ENCODE measurements at regions not wholly inside any gene's neighbourhood (a gene's known extent, or its start where the extent isn't known, plus 50 kb on each side); places are given as distances from the start of the nearest gene placed in this dataset.

- DNase-seq (ENCODE audit: extremely low read depth in 1 of 2, low read depth in 1 of 2), result no peak
Measured at GRCh38 chr5:145222622-145223021, 612.5 kb downstream of the PRELID2 start.

DNA sequence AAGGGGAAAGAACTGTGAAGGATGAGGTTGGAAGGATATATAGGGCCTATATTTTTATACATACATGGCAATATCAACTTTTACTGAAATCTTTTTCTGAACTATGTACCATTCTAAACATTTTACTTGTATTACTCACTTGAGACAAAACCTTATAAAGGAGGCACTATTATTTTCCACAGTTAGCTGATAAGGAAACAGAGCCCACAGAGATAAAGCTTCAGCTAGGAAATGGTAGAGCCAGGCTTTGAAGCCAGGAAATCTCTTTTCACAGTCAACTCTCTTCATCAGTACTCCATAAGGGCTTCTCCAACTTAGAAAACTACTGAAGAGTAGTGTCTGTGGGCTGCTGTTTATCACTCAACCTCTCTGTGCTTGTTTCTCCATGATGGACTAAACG is 613.7 kb downstream of the PRELID2 start:
- DNase-seq (ENCODE audit: extremely low read depth in 1 of 2, low read depth in 1 of 2), result no peak

GRCh38 chr5:145220481-145220880 is 614.7 kb downstream of the PRELID2 start:
- DNase-seq (ENCODE audit: extremely low read depth in 1 of 2, low read depth in 1 of 2), result no peak

DNA sequence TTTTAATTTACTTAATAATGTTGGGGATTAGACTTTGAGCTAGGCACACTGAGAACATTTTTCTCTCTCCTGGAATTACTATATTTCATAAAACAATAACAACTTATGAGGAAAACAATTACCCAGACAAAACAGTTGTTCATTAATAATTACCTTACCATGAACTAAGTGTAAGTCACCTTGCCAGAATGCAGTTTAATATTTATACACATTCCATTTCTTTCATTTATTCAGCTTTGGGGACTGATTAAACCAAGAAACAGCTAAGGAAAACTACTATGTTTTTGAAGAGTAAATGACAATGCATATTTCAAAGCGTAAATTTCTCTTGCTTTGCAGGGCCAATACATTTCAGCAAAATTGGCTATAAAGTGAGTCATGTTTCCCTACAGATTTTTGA is 616.2 kb downstream of the PRELID2 start:
- DNase-seq (ENCODE audit: extremely low read depth in 1 of 2, low read depth in 1 of 2), result no peak

DNA sequence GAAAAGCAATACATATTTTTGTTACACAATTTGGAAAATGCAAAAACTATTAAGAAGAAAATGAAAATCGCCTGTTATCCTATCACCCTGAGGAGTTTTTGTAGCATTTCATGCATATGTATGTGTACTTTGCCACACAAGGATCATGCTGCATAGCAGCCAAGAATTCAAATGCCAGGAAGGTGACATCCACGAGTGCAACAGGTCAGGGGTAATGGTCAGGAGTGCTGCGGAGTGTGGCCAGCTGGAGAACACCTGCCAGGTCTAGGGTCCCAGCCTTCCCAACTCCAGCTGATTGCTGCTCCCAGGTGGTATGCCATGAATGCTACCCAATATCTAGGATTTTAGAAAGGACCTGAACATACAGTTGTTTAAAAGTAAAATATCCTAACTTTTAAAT is 617.1 kb downstream of the PRELID2 start:
- no peak for DNase-seq (ENCODE audit: extremely low read depth in 1 of 2, low read depth in 1 of 2)

DNA sequence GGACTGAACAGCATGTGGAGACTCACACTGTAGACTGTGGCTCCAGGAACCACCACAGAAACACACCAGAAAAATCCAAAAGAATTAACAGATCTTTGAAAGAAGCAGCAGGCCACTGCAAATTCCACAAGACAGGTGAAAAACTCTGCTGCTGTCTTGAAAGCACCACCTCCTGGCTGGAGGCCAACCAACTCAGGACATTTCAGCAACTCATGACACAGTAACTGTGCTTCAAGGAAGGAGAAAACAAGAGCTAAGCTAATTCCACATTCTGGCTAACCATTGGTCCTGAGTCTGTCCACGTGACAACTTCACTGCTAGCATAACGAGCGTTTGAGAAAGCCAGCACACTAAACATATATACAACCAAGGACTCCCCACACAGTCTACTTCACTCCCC is 625.1 kb downstream of the PRELID2 start:
- no peak for DNase-seq (ENCODE audit: extremely low read depth in 1 of 2, low read depth in 1 of 2)

- no peak for DNase-seq (ENCODE audit: extremely low read depth in 1 of 2, low read depth in 1 of 2)
Measured at GRCh38 chr5:145205546-145205945, 629.6 kb downstream of the PRELID2 start.

DNA sequence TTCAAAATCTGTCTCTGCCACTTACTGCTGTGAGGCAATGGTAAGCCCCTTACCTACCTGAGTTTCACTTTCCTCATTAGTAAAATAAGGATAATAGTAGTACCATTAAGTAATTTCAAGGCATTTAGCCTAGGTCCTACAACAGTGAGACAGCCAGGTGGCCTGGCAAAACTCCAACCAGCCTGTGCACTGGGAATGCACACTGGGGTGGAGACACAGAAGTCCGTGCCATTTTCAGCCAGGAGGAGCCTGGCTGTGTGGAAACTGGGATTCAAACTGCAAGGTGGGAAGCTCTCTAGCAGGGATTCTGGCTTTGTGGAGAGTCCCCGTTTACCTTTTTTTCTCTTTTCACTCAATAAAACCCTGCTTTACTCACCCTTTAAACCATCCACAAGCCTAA is 630.4 kb downstream of the PRELID2 start:
- DNase-seq (ENCODE audit: extremely low read depth in 1 of 2, low read depth in 1 of 2), result no peak

GRCh38 chr5:145203193-145203592 is 631.9 kb downstream of the PRELID2 start:
- DNase-seq (ENCODE audit: extremely low read depth in 1 of 2, low read depth in 1 of 2), result no peak

DNA sequence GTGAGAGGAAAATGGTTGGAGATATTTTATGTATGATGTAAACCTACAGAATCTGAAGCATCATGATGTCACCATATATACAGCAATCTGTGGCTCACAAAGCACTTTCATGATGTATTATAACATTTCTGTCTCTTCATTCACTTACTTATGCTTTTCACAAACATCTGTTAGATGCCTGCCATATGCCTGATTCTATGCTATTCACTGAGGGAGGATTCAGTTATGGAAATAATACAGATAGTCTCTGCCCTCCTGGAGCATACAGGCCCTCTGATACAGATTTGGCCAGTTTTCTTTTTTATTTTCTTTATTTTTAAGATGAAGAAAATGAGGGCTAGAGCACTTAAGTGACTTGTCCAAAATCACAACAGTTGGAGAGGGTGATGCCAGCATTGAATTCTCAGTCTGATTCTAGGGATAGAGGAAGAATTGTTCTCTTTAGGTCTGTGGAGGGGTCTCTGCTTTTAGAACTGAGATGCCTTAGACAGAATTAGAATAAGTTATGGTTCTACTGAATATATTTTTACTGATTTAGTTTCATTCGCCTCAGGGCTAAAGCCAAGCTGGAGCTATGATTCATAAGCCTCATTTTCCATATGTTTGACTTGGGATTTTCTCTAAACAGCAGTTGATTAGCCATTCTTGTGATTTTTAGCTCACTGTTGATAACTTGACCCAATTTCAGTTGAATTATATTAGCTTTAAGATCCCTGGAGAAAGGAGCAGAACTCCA is 636.4 kb downstream of the PRELID2 start:
- DNase-seq (ENCODE audit: extremely low read depth in 1 of 2, low read depth in 1 of 2), result no peak

GRCh38 chr5:145189746-145190145 is 645.4 kb downstream of the PRELID2 start:
- no peak for DNase-seq (ENCODE audit: extremely low read depth in 1 of 2, low read depth in 1 of 2)

DNA sequence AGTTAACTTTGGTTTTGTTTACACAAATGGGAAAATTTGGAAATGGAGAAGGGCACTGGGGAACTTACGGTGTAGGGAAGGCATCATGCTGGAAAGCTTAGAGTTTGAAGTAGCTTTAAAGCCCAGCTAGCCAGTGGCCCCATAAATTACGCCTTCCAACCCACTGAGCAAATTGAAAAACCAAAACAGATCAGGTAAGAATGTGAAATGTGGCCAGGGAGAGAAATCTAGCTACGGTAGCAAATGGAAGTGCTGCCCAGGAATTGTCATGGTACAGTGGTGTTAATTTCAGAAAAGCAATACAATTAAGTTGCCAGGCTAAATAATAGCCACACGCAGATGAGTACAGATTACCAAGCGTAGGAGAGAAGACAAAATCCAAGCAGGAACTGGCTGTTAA is 654.8 kb downstream of the PRELID2 start:
- no peak for DNase-seq (ENCODE audit: extremely low read depth in 1 of 2, low read depth in 1 of 2)

- no peak for DNase-seq (ENCODE audit: extremely low read depth in 1 of 2, low read depth in 1 of 2)
Measured at GRCh38 chr5:145178641-145179523, 656.3 kb downstream of the PRELID2 start.

- DNase-seq (ENCODE audit: extremely low read depth in 1 of 2, low read depth in 1 of 2), result no peak
Measured at GRCh38 chr5:145176041-145176440, 659.1 kb downstream of the PRELID2 start.

DNA sequence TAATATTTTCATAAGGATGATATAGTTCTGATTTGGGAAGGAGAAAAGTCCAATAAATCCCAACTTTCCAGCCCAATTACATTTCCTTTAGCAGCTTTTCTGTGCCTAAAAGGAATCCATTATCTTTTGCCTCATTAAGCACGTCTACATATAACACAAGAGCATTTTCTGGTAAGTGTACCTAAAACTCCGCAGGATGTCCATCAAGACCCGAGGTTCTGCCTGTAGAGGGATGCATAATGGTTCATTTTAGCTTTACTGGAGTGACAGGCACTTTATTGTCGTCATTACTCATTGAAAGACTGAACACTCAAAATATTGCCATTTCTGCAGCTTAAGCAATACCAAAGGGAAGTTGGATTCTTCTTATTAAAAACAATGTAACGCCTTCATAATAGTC is 669.0 kb downstream of the PRELID2 start:
- DNase-seq (ENCODE audit: extremely low read depth in 1 of 2, low read depth in 1 of 2), result no peak

DNA sequence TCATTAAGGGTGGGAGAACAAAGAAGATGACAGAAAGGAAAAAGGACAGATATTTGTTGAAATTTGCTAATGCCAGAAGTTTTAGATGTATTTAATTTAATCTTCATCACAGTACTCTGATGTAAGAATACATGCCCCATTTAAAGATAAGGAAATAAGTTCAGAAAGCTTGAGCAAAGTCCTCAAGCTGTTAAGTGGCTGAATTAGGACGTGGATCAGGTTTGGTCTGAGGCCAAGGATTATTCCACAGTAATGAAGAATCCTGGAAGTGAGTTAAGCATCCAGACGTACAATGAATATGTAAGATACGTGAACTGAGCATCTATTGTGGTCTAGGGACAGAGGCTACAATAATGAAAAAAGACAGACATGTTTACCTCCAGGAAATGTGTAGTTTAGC is 671.3 kb downstream of the PRELID2 start:
- no peak for DNase-seq (ENCODE audit: extremely low read depth in 1 of 2, low read depth in 1 of 2)

DNA sequence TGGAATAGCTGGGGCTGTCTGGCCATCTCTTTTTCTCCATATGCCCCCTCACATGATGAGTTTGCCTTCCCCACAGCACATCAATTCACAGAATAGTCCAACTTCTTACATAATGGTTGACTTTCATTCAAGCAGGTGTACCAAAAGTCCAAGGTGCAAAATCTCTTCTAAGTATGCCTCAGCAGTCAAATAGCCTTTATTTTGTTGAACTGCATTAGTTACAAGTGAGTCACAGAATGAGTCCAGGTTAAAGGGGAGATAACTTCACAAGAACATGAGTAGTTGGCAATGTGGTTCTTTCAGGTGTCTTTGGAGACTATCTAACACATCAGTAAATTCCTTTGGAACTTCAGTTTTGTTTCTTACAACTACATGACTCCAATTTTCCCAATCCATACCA is 672.5 kb downstream of the PRELID2 start:
- DNase-seq (ENCODE audit: extremely low read depth in 1 of 2, low read depth in 1 of 2), result no peak

GRCh38 chr5:145161391-145161790 is 673.8 kb downstream of the PRELID2 start:
- DNase-seq (ENCODE audit: extremely low read depth in 1 of 2, low read depth in 1 of 2), result no peak

- DNase-seq (ENCODE audit: extremely low read depth in 1 of 2, low read depth in 1 of 2), result no peak
Measured at GRCh38 chr5:145160679-145161078, 674.5 kb downstream of the PRELID2 start.

DNA sequence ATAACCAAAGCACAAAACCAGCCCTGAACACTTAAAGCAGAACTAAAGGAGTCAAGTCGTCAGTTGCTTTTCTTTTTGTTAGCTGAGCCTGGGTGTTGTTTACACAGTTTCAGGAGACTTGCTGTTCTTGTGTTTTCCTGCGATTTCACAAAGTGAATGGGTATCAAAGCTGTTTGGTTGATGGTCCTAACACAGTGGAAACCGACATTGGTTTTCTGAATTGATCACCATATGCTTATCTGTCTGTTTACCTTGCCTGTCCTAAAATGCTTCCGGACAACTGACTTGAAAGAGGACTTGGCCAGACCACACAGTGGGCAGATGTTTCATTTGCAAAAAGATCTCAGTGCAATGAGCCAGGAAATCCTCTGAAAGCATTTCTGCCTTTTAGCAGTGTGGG is 676.4 kb downstream of the PRELID2 start:
- no peak for DNase-seq (ENCODE audit: extremely low read depth in 1 of 2, low read depth in 1 of 2)

DNA sequence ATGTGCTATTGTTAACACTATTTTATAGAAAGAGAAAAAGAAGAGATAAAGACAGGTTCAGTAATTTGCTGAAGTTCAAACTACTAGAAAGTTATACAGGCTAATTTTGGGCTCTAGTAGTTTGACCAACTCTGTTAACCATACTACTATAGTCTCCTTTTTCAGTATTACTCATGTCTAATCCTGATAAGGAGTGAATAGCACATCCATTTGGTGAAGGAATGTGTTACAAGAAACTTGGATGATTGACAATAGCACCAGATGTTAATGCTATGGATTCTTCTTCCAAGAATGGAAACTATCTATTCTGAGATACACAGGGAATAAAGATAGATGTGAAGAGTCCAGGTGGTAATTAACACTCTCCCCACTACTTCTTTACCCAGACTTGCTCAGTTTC is 677.3 kb downstream of the PRELID2 start:
- DNase-seq (ENCODE audit: extremely low read depth in 1 of 2, low read depth in 1 of 2), result no peak

- no peak for DNase-seq (ENCODE audit: extremely low read depth in 1 of 2, low read depth in 1 of 2)
Measured at GRCh38 chr5:145141534-145141933, 693.6 kb downstream of the PRELID2 start.
